ENCODE measurements at regions not wholly inside any gene's neighbourhood (a gene's known extent, or its start where the extent isn't known, plus 50 kb on each side); places are given as distances from the start of the nearest gene placed in this dataset.

- TF ChIP-seq CTCF (IDR thresholded peaks at IDR 0.05) (no peak), POLR2A (IDR thresholded peaks at IDR 0.05) (no peak)
Measured at GRCh38 chr17:12571606-12572005, 94.1 kb upstream of the MYOCD start.
